Ascending aorta (tissue), 2 donors: ENCODE measurements at regions not wholly inside any gene's neighbourhood (a gene's known extent, or its start where the extent isn't known, plus 50 kb on each side); places are given as distances from the start of the nearest gene placed in this dataset.
"Not testable (repeated sequence)": the region's sequence is repeated elsewhere in the genome, so short reads cannot be mapped to it uniquely, and the experiment has no call there.

Source experiments
- DNase-seq, 2 donors: peaks; one replicate each; pipeline ENCODE4 v3.0.0-alpha.2; 2019; ENCODE audit warnings: low spot score in 2 of 2
- H3K27ac ChIP-seq, 2 donors: fragments of 200-600 bp; sonication (generic); one replicate each; pipeline ENCODE4 v1.5.1; 2016 to 2017; ENCODE audit warnings: mild to moderate bottlenecking in 1 of 2
- H3K27me3 ChIP-seq: fragments of 200-600 bp; sonication (generic); one replicate; pipeline ENCODE4 v1.5.1; 2017
- H3K36me3 ChIP-seq, 2 donors: fragments of 200-600 bp; sonication (generic); one replicate each; pipeline ENCODE4 v1.5.1; 2016
- H3K4me1 ChIP-seq, 2 donors: fragments of 200-600 bp; sonication (generic); one replicate each; pipeline ENCODE4 v1.5.1; 2016 to 2017; ENCODE audit warnings: mild to moderate bottlenecking in 1 of 2
- H3K4me3 ChIP-seq, 2 donors: fragments of 200-600 bp; sonication (generic); one replicate each; pipeline ENCODE4 v1.5.1; 2016 to 2017; ENCODE audit warnings: mild to moderate bottlenecking in 1 of 2
- H3K9me3 ChIP-seq, 2 donors: fragments of 200-600 bp; sonication (generic); one replicate each; pipeline ENCODE4 v1.5.1; 2016
- intact Hi-C: fragments of 100-400 bp; cut with DNase I; formaldehyde crosslinking; loops from one replicate; pipeline ENCODE4 v1.15.1; 2023
- TF ChIP-seq, protein P1 (sequence below), 3 experiments: fragments of 200-600 bp in 2 of 3; fragments of 450-650 bp in 1 of 3; sonication (generic) in 2 of 3; IDR thresholded peaks; one replicate each; pipeline ENCODE4 v1.5.1; 2016 to 2019; ENCODE audit warnings: antibody characterized with exemption in 3 of 3, mild to moderate bottlenecking in 1 of 3, moderate library complexity in 1 of 3

DNA sequence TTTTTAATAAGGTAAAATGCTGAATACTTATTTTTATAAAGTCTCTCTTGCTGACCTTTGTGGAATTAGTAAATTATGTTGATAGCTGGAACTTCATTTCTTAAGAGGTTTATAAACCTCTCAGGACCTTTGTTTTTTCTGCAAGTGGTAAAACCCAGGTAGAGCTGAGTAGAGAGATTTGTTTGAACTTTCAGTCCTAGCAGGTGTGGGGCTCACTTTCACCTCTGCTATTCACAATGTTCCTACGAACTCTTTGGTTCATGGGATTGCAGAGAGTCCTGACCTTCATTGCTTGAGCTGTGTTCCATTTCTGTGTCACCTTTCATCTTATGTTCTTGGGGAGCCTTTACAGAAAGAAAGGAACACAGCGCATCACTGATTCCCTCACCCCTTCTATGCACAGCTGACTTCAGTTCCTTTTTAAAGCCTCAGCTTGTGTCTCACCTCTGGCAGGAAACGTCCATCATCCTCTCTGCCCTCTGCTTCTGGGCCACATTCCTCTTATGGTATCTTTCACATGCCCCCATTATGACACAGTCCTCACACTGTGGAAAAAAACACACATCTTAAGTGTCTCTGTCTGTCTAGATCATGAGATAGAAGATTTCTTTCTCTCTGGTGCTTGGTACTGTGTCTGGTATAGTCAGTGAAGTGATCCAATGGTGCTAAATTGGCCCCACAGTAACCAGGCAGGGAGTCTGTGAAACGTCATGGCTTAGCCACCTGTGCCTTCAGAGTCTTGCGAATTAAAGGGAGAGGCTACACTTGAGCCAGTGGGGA, 262.5 kb upstream of the B3GALT2 start:
- no peak for DNase-seq
- no peaks in the 10 kb centered on the region for H3K4me1 ChIP-seq
- H3K27me3 ChIP-seq, result no peaks in the 10 kb centered on the region
- H3K4me3 ChIP-seq, result no peak overlapping the region
- intact Hi-C loops, result no loop called here
- H3K9me3 ChIP-seq, result no peaks in the 10 kb centered on the region
- TF ChIP-seq, protein P1, sequence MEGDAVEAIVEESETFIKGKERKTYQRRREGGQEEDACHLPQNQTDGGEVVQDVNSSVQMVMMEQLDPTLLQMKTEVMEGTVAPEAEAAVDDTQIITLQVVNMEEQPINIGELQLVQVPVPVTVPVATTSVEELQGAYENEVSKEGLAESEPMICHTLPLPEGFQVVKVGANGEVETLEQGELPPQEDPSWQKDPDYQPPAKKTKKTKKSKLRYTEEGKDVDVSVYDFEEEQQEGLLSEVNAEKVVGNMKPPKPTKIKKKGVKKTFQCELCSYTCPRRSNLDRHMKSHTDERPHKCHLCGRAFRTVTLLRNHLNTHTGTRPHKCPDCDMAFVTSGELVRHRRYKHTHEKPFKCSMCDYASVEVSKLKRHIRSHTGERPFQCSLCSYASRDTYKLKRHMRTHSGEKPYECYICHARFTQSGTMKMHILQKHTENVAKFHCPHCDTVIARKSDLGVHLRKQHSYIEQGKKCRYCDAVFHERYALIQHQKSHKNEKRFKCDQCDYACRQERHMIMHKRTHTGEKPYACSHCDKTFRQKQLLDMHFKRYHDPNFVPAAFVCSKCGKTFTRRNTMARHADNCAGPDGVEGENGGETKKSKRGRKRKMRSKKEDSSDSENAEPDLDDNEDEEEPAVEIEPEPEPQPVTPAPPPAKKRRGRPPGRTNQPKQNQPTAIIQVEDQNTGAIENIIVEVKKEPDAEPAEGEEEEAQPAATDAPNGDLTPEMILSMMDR (IDR thresholded peaks at IDR 0.05), result no peak
- H3K36me3 ChIP-seq, result no peaks in the 10 kb centered on the region
- no peak overlapping the region for H3K27ac ChIP-seq

DNA sequence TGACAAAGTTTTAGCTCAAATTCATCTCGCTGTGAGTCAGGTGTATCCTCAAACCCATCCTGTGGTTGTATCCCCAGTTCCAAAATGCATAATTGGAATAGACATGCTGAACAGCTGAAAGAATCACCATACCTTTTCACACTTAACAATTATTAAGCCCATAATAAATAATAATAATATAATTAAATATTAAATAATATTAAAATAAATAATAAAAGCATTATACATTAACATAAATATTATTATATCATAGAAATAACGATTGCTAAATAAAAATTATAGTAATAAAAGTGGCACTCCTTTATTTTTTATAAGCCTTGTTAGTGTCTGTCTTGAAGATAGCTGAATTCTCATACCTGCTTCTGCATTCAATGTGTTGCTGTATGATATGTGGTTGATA, 257.5 kb upstream of the B3GALT2 start:
- TF ChIP-seq, protein P1 (IDR thresholded peaks at IDR 0.05), result no peak
- Histone ChIP-seq H3K9me3 (no peaks in the 10 kb centered on the region), H3K4me1 (no peaks in the 10 kb centered on the region), H3K27me3 (no peaks in the 10 kb centered on the region), H3K36me3 (no peaks in the 10 kb centered on the region), H3K27ac (no peak overlapping the region), H3K4me3 (no peak overlapping the region)
- intact Hi-C loops, result no loop called here
- no peak for DNase-seq

DNA sequence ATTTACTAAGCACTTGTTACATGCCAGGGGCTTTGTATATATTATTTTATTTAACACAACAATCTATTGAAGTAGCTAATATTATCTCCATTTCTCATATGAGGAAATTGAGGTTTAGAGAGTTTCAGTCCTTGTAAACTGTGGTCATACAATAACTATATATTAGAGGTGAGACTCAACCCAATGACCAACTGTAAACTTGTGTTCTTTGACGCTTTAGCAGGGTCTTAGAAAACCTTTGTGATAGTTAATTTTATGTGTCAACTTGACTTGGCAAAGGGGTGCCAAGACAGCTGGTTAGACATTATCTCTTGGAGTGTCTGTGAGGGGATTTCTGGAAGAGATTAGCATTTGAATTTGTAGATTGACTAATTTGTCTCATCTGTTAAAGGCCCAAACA, 252.4 kb upstream of the B3GALT2 start:
- Histone ChIP-seq H3K27me3 (no peaks in the 10 kb centered on the region), H3K4me1 (no peaks in the 10 kb centered on the region), H3K27ac (no peak overlapping the region), H3K9me3 (no peaks in the 10 kb centered on the region), H3K36me3 (no peaks in the 10 kb centered on the region), H3K4me3 (no peak overlapping the region)
- intact Hi-C loops, result no loop called here
- TF ChIP-seq, protein P1 (IDR thresholded peaks at IDR 0.05), result no peak
- DNase-seq, result no peak

DNA sequence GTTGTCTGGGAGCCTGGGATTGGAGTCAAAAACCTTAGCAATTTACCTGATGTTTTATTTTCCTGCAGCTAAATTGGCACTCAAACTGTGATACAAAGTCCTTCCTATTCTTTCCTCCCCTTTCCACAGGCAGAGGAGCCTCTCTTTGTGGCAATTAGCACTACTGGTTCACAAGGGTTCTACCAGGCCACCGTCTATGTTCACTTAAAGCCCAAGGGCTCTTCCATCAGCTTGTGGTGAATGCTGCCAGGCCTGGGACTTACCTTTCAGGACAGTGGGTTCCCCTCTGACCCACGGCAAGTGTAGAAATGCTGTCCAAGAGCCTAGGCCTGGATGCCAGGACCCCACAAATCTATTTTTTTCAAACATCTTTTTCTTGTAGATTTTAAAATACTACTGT, 251.9 kb upstream of the B3GALT2 start:
- Histone ChIP-seq H3K4me1 (no peaks in the 10 kb centered on the region), H3K9me3 (no peaks in the 10 kb centered on the region), H3K27me3 (no peaks in the 10 kb centered on the region), H3K27ac (no peak overlapping the region), H3K36me3 (no peaks in the 10 kb centered on the region), H3K4me3 (no peak overlapping the region)
- intact Hi-C loops, result no loop called here
- DNase-seq, result no peak
- TF ChIP-seq, protein P1 (IDR thresholded peaks at IDR 0.05), result no peak

DNA sequence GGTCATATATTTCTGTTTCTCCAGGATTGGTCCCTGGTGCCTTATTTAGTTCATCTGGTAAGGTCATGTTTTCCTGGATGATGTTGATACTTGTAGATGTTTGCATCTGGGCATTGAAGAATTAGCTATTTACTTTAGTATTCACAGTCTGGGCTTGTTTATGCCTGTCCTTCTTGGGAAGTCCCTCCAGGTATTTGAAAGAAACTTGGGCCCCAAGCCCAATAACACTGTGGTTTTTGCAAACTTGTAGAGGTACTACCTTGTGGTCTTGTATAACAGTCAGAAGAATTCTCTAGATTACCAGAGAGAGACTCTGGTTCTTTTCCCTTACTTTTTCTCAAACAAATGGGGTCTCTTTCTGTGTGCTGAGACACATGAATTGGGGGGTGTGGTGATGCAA, 251.4 kb upstream of the B3GALT2 start:
- intact Hi-C loops, result no loop called here
- TF ChIP-seq, protein P1 (IDR thresholded peaks at IDR 0.05), result no peak

DNA sequence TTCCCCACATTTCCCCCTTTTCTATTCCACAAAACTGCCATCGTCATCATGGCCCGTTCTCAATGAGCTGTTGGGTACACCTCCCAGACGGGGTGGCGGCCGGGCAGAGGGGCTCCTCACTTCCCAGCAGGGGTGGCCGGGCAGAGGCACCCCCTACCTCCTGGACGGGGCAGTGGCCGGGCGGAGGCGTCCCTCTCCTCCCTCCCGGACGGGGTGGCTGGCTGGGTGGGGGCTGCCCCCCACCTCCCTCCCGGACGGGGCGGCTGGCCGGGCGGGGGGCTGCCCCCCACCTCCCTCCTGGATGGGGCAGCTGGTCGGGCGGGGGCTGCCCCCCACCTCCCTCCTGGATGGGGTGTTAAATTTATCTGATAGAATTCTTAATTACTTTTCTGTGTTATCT, 250.9 kb upstream of the B3GALT2 start:
- intact Hi-C loops, DNase-seq, H3K36me3 ChIP-seq, H3K27ac ChIP-seq, H3K9me3 ChIP-seq, H3K4me1 ChIP-seq, H3K27me3 ChIP-seq, H3K4me3 ChIP-seq: not testable (repeated sequence)

More for the DNA sequence above, 251.4 kb upstream of the B3GALT2 start:
- DNase-seq, result no peak
- Histone ChIP-seq H3K4me1 (no peaks in the 10 kb centered on the region), H3K27me3 (no peaks in the 10 kb centered on the region), H3K36me3 (no peaks in the 10 kb centered on the region), H3K9me3 (no peaks in the 10 kb centered on the region), H3K4me3 (no peak overlapping the region), H3K27ac (no peak overlapping the region)
